GM18861 (cell line): ENCODE measurements at regions not wholly inside any gene's neighbourhood (a gene's known extent, or its start where the extent isn't known, plus 50 kb on each side); places are given as distances from the start of the nearest gene placed in this dataset.
"Not testable (repeated sequence)": the region's sequence is repeated elsewhere in the genome, so short reads cannot be mapped to it uniquely, and the experiment has no call there.

ENCODE experiments used
- ATAC-seq: cut with Tn5 transposase; IDR thresholded peaks from one replicate; pipeline ENCODE4 v1.9.1; 2021; ENCODE audit not compliant: unreplicated experiment

- not testable (repeated sequence) for ATAC-seq
These were observed 160.2 kb upstream of the DYRK2 start for GRCh38 chr12:67488349-67488748.

GRCh38 chr12:67489007-67489406, 159.5 kb upstream of the DYRK2 start:
- no peak for ATAC-seq

- ATAC-seq, result no peak
These were observed 152.0 kb upstream of the DYRK2 start for GRCh38 chr12:67496581-67496980.

GRCh38 chr12:67498991-67499390, 149.6 kb upstream of the DYRK2 start:
- ATAC-seq, result no peak

- ATAC-seq, result no peak
These were observed 147.2 kb upstream of the DYRK2 start for GRCh38 chr12:67501362-67501761.

GRCh38 chr12:67504026-67504425, 144.5 kb upstream of the DYRK2 start:
- no peak for ATAC-seq

- no peak for ATAC-seq
These were observed 141.8 kb upstream of the DYRK2 start for GRCh38 chr12:67506739-67507138.

- no peak for ATAC-seq
These were observed 139.7 kb upstream of the DYRK2 start for GRCh38 chr12:67508830-67509229.

GRCh38 chr12:67509666-67510386, 138.7 kb upstream of the DYRK2 start:
- ATAC-seq, result no peak

- ATAC-seq, result no peak
These were observed 136.5 kb upstream of the DYRK2 start for GRCh38 chr12:67512061-67512460.

GRCh38 chr12:67514502-67514901, 134.0 kb upstream of the DYRK2 start:
- no peak for ATAC-seq

- ATAC-seq, result no peak
These were observed 132.7 kb upstream of the DYRK2 start for GRCh38 chr12:67515679-67516340.

- no peak for ATAC-seq
These were observed 131.2 kb upstream of the DYRK2 start for GRCh38 chr12:67517181-67517887.

GRCh38 chr12:67519484-67520433, 128.8 kb upstream of the DYRK2 start:
- no peak for ATAC-seq

GRCh38 chr12:67520606-67521005, 127.9 kb upstream of the DYRK2 start:
- no peak for ATAC-seq

GRCh38 chr12:67522222-67522621, 126.3 kb upstream of the DYRK2 start:
- ATAC-seq, result no peak

GRCh38 chr12:67523538-67523937, 125.0 kb upstream of the DYRK2 start:
- ATAC-seq, result no peak

- ATAC-seq, result no peak
These were observed 123.5 kb upstream of the DYRK2 start for GRCh38 chr12:67524861-67525616.

- no peak for ATAC-seq
These were observed 123.0 kb upstream of the DYRK2 start for GRCh38 chr12:67525617-67525884.

- ATAC-seq, result no peak
These were observed 122.4 kb upstream of the DYRK2 start for GRCh38 chr12:67526129-67526528.
